Stimulated activated CD4-positive, alpha-beta T cell treated with anti-CD3 and anti-CD28 coated beads, Interleukin-1b, Interleukin-23, amount 100 ng/mL, for 48 hours (primary cell): ENCODE measurements at regions not wholly inside any gene's neighbourhood (a gene's known extent, or its start where the extent isn't known, plus 50 kb on each side); places are given as distances from the start of the nearest gene placed in this dataset.
"Not testable (repeated sequence)": the region's sequence is repeated elsewhere in the genome, so short reads cannot be mapped to it uniquely, and the experiment has no call there.

Experiments
- DNase-seq: peaks from one replicate; pipeline ENCODE4 v3.0.0-alpha.2; 2020

DNA sequence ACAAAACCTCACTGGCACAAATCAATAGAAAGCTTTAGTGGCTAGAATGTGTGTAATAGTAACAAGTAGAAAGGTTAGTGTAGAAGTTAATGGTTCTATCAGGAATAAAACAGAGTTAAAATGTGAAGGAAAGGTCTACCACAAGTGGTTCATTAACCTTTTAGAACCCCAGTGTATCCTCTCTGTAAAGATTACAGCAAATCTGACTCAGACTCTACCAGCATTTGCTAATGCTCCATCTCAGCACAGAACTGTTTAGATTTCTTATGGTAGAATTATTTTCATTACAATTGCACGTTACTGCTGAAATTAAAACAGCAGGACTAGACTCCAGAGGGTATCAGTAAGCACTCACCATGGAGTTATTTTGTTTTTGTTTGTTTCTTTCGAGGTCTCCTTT lies 609.0 kb upstream of the LMO3 start:
- no peak for DNase-seq

DNA sequence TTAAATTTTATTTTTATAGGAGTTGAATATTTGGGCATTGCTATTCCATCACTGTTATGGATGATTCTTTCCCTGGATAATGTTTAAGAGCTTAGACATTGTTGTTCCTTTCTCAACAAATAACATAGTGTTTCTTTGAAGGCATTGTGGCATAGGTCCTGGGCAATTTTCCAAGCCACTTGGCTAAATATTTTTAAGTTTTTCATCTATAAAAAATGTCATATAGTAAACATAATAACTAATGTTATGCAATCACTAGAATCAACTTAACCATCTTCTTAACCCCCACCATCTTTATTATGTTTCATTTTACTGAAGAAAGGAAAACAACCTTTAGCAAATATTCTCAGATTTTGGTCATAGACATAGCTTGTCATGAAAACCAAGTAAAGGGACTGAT lies 600.6 kb upstream of the LMO3 start:
- no peak for DNase-seq

DNA sequence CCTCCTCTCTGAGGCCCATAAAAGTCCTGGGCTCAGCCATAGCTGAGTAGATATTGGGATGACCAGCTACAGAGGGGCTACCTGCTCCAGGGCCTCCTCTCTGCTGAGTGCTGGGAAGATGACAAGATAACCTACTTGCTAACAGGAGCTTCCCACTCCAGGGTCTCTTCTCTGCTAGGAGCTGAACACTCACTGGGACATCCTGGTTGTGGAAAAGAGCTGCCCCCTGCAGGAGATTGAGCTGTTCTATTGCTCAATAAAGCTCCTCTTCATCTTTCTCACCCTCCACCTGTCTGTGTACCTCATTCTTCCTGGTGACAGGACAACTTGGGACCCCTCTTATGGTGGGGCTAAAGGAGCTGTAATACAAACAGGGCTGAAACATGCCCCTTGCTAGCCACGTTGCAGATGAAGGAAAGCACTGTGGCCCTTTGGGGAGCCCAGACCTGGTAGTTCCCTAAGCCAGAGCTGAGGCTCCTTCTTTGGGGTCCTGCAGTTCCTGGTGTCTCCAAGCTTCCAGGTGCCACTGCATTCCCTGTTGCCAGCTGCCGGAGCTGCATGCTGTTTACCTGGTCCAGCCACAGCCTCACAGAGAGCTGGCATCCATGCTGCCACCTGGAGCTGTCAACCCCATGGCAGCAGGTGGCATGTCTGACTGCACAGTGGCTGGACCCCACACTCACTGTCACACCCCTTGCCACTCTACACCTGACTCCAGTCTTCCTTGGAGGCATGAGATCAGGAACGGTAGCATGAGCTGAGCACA lies 598.5 kb upstream of the LMO3 start:
- no peak for DNase-seq

DNA sequence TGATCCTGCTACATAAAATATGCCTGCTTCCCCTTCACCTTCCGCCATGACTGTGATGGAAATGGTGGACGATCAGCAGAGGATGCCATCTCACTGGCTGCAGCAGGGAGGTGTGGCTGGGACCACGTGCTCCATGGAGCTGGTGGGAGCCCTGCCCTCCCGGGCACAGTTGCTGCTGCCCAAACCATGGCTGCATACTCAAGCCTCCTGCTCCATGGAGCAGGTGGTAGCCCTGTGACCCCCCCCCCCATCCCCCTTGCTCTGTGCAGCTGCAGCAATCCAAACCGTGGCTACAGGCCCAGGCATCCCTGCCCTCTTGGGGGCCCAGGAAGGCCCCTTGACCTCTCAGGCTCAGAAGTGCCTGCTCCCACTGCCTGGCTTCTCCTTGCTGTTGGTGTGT lies 597.5 kb upstream of the LMO3 start:
- DNase-seq, result no peak

DNA sequence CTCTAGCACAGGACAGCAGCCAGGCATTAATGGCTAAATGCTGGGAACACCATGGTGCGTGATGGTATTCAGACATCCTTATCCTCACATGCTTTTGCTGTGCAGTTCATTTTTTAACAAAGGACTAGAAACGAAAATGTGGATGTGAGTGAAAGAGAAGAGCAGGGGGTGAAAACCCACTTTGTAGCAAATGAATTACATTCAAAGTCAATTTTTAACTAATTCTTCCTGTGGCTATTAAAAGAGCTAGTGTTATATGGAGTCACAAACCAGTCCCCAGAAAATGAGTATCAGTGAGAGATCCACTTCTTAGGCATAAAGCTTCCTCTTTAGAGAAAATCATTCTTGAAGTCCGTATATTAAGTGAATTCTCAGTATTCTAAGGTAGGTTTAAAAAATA lies 592.0 kb upstream of the LMO3 start:
- DNase-seq, result no peak

DNA sequence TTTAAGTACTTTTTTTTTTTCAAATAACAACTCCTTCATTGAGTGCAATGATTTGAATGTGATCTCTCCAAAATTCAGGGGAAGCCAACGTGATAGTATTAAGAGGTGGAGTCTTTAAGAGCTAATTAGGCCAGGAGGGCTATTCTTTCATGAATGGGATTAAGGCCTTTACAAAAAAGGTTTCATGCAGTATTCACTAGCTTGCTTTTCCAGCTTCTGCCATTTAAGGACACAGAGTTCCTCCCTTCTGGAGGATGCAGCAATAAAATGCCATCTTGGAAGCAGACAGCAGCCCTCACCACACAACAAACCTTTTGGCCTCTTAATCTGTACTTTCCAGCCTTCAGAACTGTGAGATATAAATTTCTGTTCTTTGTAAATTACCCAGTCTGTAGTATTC lies 586.8 kb upstream of the LMO3 start:
- DNase-seq, result no peak

DNA sequence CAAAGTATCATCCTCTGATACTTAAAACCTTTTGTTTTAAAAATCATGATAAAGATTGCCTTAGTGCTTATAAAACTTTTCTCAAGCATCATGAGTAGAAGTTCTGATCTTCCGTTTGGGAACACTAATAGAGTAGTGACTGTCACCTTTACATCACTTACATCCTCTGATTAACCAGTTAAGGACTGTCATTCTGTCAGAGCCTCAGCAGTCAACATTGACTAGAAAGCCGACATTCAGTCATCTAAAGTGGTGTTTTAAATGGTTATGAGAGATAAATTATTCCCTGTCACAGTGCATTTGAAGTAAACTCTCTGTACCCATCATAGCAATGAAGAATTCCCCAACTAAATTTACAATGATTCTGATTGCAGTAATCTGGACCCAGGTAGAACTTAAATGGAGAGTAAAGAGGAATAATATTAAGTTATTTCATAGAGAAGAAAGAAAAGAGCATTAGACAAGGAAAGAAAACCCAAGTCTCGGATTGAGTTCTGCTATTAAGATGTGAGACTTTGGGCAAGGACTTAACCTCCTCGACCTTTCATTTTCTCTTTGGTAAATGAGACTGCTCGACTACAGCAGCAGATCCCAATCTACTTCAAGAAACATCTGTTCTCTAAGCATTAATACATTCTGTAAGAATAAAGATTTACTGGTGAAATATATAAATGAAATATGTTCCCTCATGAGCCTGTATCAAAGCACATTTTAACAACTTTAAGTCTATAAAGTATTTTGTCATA lies 563.9 kb upstream of the LMO3 start:
- no peak for DNase-seq

DNA sequence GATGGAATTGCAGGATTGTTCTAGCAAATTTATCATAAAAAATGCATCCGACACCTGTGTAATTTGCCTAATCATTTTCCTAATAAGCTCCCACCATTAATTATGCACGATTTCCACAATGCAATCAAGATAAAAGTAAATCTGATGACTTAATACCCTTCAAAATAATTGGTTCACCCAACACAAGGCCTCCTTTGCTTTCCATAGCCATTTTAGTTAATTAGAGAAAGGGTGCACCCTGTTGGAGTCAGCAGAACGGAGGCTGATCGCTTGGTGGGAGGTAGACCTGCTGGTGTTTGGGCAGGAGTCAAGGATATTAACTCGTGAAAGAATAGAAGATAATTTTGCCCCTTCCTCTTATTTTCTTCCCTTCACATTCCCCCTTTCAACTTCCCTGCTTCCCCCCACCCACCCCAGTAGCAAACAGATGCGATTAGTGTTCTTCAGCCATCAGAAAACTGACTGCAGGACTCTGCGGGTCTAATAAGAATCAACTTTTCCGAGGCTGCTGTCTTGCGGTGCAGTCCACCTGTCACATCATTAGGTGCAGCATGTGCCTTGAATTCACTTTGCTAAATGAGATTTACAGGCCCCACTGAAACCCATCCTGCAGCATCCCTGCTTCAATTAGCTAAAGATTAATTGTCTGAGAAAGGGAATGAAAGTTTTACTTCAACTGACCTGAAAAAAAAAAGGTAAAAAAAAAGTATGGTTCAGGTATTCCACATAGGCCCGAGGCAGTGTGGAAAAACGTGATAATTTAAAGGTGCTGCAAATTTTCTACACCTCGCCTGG lies 553.7 kb upstream of the LMO3 start:
- no peak for DNase-seq

DNA sequence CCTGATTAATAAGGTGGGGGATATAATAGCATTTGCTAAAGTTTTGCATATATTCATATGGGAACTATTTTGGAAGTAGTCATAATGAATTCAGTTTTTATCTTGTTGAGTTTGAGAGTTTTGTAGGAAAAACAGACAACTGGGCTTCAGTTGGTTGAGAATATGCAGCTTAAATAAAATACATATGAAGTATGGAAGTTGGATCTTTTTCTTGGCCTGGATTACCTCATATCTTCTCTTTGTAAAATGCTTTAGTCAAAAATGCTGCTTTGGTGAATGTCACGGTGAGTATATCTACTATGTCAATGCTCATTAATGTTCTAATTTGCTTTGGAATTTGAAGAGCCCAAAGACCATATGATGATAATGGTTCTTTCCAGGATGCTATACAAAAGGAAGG lies 552.2 kb upstream of the LMO3 start:
- DNase-seq, result no peak

DNA sequence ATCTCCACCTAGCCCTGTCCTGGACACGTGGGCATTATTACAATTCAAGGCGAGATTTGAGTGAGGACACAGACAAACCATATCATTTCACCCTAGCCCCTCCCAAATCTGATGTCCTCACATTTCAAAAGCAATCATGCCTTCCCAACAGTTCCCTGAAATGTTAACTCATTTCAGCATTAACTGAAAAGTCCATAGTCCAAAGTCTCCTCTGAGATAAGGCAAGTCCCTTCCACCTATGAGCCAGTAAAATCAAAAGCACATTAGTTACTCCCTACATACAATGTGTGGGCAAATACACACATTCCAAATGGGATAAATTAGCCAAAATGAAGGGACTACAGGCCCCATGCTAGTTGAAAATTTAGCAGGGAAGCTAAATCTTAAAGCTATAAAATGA lies 546.0 kb upstream of the LMO3 start:
- no peak for DNase-seq

DNA sequence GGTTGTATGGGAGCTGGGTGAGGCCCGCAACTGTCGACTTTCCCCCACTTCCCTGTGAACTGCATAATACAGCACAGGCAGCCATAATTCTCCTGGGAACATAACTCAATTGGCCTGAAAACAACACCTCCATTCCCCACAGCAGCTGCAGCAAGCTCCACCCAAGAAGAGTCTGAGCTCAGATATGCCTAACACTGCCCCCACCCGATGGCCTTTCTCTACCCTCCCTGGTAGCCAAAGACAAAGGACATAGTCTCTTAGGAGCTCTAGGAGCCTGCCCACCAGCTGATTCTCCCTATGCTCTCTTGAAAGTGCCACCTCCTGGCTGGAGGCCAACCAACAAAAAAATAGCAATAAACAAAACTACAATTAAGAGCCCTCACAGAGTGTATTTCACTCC lies 542.7 kb upstream of the LMO3 start:
- DNase-seq, result no peak

DNA sequence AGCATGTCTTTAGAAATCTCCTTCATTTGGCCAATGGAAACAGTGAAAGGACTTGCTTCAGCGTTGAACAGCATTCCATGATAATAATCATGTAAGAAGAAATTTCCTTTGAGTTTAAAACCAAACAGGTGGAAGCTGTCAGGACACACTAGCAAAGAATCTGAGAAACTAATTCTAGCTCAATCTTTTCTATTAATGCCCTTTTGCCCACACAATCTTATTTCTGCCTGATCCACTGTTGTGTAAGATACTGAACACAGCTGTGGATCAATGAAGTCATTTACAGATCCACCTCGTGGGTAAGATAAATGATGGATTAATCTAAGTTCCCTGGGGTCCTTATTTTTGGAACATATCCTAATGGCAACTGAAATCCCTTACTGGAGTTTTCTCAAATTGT lies 536.9 kb upstream of the LMO3 start:
- DNase-seq, result no peak

DNA sequence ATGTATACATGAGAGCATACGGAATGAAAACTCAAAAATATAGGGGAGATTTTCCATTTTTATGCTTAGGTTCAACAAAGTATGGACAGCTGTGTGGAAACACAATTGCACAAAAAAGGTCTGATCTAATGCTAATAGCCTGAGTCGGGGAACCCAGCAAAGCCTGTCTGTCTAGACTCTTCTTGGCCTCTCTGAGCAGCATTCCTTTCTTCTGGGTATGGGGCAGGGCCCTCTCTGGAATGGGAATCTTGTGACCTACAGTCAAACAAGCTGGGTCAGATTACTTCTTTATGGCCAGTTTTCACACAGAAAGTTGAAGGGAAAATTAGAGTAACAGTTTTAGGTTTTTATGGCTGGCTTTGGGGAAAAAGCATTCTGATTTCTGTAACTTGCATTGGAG lies 534.0 kb upstream of the LMO3 start:
- no peak for DNase-seq

DNA sequence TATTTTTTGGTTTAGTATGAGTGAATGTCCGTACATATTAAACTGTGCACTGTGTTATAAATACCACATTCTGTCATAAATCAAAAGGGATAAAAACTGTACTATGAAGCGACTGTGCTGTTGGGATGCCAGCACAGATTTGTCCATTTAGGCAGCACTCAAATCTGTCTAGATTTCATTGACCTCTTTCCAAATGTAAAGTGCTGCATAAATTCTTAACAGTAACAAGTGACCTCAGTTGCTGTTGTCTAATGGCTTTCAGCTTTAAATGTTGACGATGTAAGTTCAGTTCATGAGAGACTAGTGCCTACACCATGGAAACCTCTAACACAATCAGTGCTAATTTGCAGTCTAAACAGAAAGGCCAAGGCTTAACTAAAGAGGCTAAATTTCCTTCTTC lies 531.4 kb upstream of the LMO3 start:
- no peak for DNase-seq

DNA sequence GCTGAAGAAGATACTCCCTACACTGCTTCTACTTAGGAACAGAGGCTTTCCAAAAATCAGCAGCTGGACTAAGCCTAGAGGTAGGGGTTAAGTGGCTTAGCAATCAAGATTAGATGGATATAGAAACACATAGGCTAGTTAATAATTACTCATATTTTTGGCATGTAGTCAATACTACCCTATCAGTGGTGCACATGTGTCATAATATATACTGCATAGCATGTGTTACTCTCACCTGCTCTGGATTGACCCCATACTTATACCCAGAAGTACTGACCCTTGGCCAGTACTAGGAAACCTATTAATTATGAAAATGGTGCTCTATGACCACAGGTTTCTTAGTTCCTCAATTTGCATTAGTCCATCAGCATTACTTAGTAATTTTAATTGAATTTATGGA lies 528.4 kb upstream of the LMO3 start:
- no peak for DNase-seq

DNA sequence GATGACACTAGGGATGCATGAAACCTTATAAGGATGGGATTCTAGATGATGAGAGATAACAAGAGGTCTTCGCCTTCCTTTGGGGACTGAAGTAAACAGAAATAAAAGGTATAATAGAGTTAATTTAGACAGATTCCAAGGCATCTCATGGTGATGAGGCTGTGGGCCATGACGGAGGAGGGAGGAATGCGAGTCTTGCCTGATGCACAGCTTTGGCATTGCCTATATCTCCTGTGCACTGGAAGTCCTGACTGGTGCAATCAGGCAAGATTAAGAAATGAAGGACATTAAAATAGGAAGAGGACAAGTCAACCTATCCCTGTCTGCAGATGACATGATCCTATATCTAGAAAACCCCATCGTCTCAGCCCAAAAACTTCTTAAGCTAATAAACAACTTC lies 526.4 kb upstream of the LMO3 start:
- no peak for DNase-seq

DNA sequence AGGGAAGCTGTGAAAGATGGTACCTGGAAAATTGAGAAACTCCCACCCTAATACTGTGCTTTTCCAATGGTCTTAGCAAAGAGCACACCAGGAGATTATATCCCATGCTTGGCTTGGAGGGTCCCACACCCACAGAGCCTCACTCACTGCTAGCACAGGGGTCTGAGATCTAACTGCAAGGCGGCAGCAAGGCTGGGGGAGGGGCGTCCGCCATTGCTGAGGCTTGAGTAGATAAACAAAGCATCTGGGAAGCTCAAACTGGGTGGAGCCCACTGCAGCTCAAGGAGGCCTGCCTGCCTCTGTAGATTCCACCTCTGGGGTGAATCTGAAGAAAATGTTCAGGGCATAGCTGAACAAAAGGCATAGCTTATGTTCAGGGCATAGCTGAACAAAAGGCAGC lies 510.6 kb upstream of the LMO3 start:
- not testable (repeated sequence) for DNase-seq

DNA sequence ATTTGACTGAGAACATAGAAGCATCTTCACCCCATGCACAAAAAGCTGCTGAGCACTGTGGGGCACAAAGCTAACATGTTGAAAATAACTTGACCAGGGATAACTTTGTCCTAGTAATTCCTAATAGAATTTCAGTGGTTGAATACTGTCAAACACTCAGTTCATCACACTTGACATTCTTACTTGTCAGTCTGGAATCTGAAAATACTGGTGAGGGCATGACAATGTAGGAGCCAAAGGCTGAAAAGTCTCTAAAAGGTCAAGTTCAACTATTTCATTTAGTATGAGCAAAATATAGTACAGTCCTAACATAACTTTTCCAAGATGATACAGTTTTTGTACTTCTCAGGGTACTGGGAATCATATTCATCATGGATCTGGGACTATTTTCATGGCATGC lies 504.4 kb upstream of the LMO3 start:
- DNase-seq, result no peak

DNA sequence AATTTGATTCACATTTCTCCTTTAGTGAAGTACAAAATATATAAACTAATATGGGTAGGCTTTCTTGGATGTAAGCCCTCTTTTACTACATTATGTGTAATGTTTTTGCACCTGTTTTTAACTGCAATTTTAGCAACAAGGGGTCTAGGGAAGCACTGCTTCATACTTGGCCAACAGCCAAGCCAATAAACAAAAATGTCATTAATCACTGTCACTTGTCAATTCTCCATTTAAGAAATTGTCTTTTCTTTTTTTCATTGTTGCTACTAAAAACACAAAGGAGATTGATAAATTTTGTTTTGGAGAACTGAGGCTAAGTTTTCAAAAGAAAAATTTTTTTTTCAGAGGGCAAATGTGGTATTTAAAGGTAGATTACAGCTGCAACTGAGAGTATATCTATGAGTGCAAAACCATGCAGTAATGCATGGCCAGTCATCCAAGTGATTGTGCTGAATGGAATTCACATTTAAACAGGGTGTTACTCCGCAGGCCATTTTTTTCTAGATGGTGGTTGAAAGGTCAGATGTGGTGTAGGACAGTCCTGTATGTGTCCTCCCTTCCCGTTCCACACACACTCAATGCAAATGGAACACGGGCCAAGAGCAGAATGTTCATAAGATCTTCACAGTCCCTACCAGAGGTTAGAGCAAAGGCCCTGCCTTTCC lies 503.0 kb upstream of the LMO3 start:
- no peak for DNase-seq

DNA sequence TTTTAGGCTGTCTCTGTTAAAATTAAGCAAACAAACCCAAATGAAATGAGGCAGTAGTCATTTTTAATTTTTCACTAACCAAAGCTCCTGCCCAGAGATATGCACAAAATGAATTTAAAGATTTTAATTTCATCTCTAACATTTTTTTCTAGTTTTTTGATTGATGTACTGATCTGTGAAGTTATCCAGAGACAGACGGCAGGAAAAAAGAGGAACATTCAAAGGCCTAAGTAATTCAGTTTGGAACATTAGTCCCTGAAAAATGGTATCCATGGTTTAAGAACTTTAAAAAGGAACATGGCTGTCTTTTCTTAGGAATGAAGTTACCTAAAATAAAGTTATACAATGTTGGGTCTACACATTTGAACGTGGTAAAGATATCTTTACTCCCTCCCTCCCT lies 498.8 kb upstream of the LMO3 start:
- DNase-seq, result no peak

DNA sequence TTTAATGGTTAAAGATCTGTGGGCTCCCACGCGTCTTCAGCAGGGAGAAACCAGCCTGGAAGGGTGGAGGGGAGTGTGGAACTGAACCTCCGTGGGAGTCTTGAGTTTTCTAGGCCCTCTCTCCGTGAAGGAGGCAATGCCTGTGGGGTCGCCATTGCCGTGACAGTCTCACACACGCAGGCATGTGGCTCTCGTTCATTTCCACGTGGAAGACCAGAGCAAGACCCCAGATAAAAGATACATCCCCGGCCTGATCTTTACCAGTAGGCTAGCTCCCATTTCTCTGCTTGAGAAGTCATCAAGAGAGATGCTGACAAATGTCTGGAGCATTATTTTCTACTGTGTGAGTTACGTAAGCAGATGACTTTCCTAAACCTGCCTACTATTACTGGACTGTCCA lies 491.7 kb upstream of the LMO3 start:
- no peak for DNase-seq

DNA sequence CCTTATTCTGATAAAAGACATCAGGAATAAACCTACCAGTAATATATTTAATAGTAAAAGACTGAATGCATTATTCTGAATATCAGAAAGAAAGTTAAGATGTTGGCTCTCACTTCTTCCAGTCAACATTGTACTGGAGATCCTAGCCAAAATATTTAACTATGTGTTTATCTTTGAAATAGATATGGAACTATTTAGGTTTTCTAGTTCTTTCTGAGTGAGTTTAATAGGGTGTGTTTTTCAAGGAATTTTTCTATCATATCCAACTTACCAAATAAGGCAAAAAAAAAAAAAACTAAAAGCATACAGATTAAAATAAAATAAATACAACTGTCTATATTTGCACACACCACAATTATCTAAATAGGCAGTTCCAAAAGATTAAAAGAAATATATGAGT lies 478.9 kb upstream of the LMO3 start:
- no peak for DNase-seq

DNA sequence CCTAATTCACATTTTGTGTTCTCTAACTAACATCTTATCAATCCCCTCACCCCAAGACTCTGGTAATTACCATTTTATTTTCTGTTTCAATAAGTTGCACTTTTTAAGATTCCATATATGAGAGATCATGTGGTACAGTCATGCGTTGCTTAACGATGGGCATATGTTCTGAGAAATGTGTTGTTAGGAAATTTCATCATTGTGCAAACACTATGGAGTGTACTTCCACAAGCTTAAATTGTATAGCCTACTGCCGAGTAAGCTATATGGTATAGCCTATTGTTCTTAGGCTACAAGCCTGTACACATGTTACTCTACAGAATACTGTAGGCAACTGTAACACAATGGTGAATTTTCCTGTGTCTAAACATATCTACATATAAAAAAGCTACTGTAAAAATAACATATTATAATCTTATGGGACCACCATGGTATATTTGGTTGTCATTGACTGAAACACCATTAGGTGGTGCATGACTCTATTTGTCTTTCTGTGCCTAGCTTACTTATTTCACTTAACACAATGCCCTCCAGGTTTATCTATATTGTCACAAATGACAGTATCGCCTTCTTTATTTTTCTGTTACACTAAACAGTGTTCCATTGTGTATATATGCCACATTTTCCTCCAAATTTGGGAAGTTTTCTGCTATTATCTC lies 473.4 kb upstream of the LMO3 start:
- DNase-seq, result no peak
